DOHH2 (cell line): ENCODE measurements at regions not wholly inside any gene's neighbourhood (a gene's known extent, or its start where the extent isn't known, plus 50 kb on each side); places are given as distances from the start of the nearest gene placed in this dataset.

Experiments
- EZH2phosphoT487 ChIP-seq: fragments of 200-600 bp; sonication (generic); IDR thresholded peaks from 2 replicates; pipeline ENCODE4 v1.6.1; 2017; ENCODE audit warnings: borderline replicate concordance, mild to moderate bottlenecking, antibody characterized with exemption, low read length, moderate library complexity, mixed read lengths
- TF ChIP-seq, protein P1 (sequence below): fragments of 200-600 bp; sonication (generic); IDR thresholded peaks from one replicate; pipeline ENCODE4 v1.5.1; 2014; ENCODE audit warnings: antibody characterized with exemption, mild to moderate bottlenecking, low read depth, low read length; ENCODE audit not compliant: poor library complexity, severe bottlenecking

GRCh38 chr1:57784356-57784755 lies 360.5 kb upstream of the DAB1 start:
- TF ChIP-seq, protein P1, sequence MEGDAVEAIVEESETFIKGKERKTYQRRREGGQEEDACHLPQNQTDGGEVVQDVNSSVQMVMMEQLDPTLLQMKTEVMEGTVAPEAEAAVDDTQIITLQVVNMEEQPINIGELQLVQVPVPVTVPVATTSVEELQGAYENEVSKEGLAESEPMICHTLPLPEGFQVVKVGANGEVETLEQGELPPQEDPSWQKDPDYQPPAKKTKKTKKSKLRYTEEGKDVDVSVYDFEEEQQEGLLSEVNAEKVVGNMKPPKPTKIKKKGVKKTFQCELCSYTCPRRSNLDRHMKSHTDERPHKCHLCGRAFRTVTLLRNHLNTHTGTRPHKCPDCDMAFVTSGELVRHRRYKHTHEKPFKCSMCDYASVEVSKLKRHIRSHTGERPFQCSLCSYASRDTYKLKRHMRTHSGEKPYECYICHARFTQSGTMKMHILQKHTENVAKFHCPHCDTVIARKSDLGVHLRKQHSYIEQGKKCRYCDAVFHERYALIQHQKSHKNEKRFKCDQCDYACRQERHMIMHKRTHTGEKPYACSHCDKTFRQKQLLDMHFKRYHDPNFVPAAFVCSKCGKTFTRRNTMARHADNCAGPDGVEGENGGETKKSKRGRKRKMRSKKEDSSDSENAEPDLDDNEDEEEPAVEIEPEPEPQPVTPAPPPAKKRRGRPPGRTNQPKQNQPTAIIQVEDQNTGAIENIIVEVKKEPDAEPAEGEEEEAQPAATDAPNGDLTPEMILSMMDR: no peak
- no peak for TF ChIP-seq EZH2phosphoT487
